DOHH2 (cell line): ENCODE measurements at regions not wholly inside any gene's neighbourhood (a gene's known extent, or its start where the extent isn't known, plus 50 kb on each side); places are given as distances from the start of the nearest gene placed in this dataset.

Experiments
- H3F3A ChIP-seq: fragments of 200-600 bp; sonication (generic), shearing (Covaris generic); 2 replicates; pipeline ENCODE4 v1.6.0; 2016; ENCODE audit warnings: antibody characterized with exemption, mild to moderate bottlenecking; ENCODE audit not compliant: control insufficient read depth, insufficient read depth
- H3K27ac ChIP-seq: fragments of 200-600 bp; sonication (generic); 2 replicates; pipeline ENCODE4 v1.5.1; 2014; ENCODE audit warnings: low read depth, mild to moderate bottlenecking, low read length, moderate library complexity
- H3K27me3 ChIP-seq: fragments of 200-600 bp; sonication (generic); 2 replicates; pipeline ENCODE4 v1.6.1; 2014; ENCODE audit warnings: mild to moderate bottlenecking, low read length, mixed read lengths; ENCODE audit not compliant: control insufficient read depth
- H3K36me3 ChIP-seq: fragments of 200-600 bp; sonication (generic); 2 replicates; pipeline ENCODE4 v1.6.1; 2014; ENCODE audit warnings: mild to moderate bottlenecking, low read length, moderate library complexity, mixed read lengths; ENCODE audit not compliant: control insufficient read depth
- H3K4me1 ChIP-seq: fragments of 200-600 bp; sonication (generic); 2 replicates; pipeline ENCODE4 v1.6.1; 2014; ENCODE audit warnings: mild to moderate bottlenecking, low read length, mixed read lengths; ENCODE audit not compliant: control insufficient read depth
- H3K4me2 ChIP-seq: fragments of 200-600 bp; sonication (generic); 2 replicates; pipeline ENCODE4 v1.6.0; 2014; ENCODE audit warnings: mild to moderate bottlenecking, low read length, moderate library complexity
- H3K4me3 ChIP-seq: fragments of 200-600 bp; sonication (generic); 2 replicates; pipeline ENCODE4 v1.5.1; 2014; ENCODE audit warnings: mild to moderate bottlenecking, low read length, mixed read lengths
- H3K79me2 ChIP-seq: fragments of 200-600 bp; sonication (generic); 2 replicates; pipeline ENCODE4 v1.6.1; 2014; ENCODE audit warnings: mild to moderate bottlenecking, low read length, mixed read lengths; ENCODE audit not compliant: control insufficient read depth
- H3K9me2 ChIP-seq: fragments of 200-600 bp; sonication (generic); replicated peaks from 2 replicates; pipeline ENCODE4 v1.6.1; 2014; ENCODE audit warnings: mild to moderate bottlenecking, low read length, mixed read lengths; ENCODE audit not compliant: control insufficient read depth
- H3K9me3 ChIP-seq: fragments of 200-600 bp; sonication (generic); 2 replicates; pipeline ENCODE4 v1.6.1; 2014; ENCODE audit warnings: antibody characterized with exemption, low read length, mixed read lengths; ENCODE audit not compliant: control insufficient read depth, insufficient read depth
- H4K20me1 ChIP-seq: fragments of 200-600 bp; sonication (generic); 2 replicates; pipeline ENCODE4 v1.6.0; 2014; ENCODE audit warnings: low read depth, mild to moderate bottlenecking, antibody characterized with exemption, low read length, moderate library complexity; ENCODE audit not compliant: control insufficient read depth, insufficient read depth
- CTCF ChIP-seq: fragments of 200-600 bp; sonication (generic); IDR thresholded peaks from one replicate; pipeline ENCODE4 v1.5.1; 2014; ENCODE audit warnings: antibody characterized with exemption, mild to moderate bottlenecking, low read depth, low read length; ENCODE audit not compliant: poor library complexity, severe bottlenecking
- EZH2phosphoT487 ChIP-seq: fragments of 200-600 bp; sonication (generic); IDR thresholded peaks from 2 replicates; pipeline ENCODE4 v1.6.1; 2017; ENCODE audit warnings: borderline replicate concordance, mild to moderate bottlenecking, antibody characterized with exemption, low read length, moderate library complexity, mixed read lengths

GRCh38 chr9:79501546-79501945 is 70.2 kb upstream of the TLE4 start:
- Histone ChIP-seq H3K4me3 (no peak overlapping the region), H4K20me1 (no peaks in the 10 kb centered on the region), H3K36me3 (no peaks in the 10 kb centered on the region), H3K4me2 (no peak overlapping the region), H3K9me3 (no peaks in the 10 kb centered on the region; the same call in 1 of the 2 replicates), H3K79me2 (no peaks in the 10 kb centered on the region), H3K27ac (no peak overlapping the region), H3F3A (no peaks in the 10 kb centered on the region), H3K9me2 (no peaks in the 10 kb centered on the region), H3K27me3 (no peaks in the 10 kb centered on the region), H3K4me1 (no peaks in the 10 kb centered on the region)
- no peak for TF ChIP-seq EZH2phosphoT487
- TF ChIP-seq CTCF = no peak

GRCh38 chr9:79507801-79508200 is 64.0 kb upstream of the TLE4 start:
- Histone ChIP-seq H3K27me3 (no peaks in the 10 kb centered on the region), H3K4me2 (no peak overlapping the region), H3F3A (no peaks in the 10 kb centered on the region), H3K9me3 (no peaks in the 10 kb centered on the region), H3K36me3 (no peaks in the 10 kb centered on the region), H3K9me2 (no peaks in the 10 kb centered on the region), H3K27ac (no peak overlapping the region), H3K4me1 (no peaks in the 10 kb centered on the region), H3K79me2 (no peaks in the 10 kb centered on the region), H4K20me1 (no peaks in the 10 kb centered on the region), H3K4me3 (no peak overlapping the region)
- TF ChIP-seq EZH2phosphoT487 (no peak), CTCF (no peak)

- Histone ChIP-seq H3F3A (no peaks in the 10 kb centered on the region), H3K4me2 (no peak overlapping the region)
These were observed 59.5 kb upstream of the TLE4 start for GRCh38 chr9:79512251-79512650.

More at GRCh38 chr9:79512251-79512650, 59.5 kb upstream of the TLE4 start:
- Histone ChIP-seq H3K79me2 (no peaks in the 10 kb centered on the region), H3K27ac (no peak overlapping the region), H3K4me1 (no peaks in the 10 kb centered on the region), H3K4me3 (no peak overlapping the region), H3K9me3 (no peaks in the 10 kb centered on the region), H4K20me1 (no peaks in the 10 kb centered on the region), H3K36me3 (no peaks in the 10 kb centered on the region), H3K27me3 (no peaks in the 10 kb centered on the region), H3K9me2 (no peaks in the 10 kb centered on the region)
- TF ChIP-seq CTCF = no peak
- TF ChIP-seq EZH2phosphoT487 = no peak
